ENCODE measurements at regions not wholly inside any gene's neighbourhood (a gene's known extent, or its start where the extent isn't known, plus 50 kb on each side); places are given as distances from the start of the nearest gene placed in this dataset.

DNA sequence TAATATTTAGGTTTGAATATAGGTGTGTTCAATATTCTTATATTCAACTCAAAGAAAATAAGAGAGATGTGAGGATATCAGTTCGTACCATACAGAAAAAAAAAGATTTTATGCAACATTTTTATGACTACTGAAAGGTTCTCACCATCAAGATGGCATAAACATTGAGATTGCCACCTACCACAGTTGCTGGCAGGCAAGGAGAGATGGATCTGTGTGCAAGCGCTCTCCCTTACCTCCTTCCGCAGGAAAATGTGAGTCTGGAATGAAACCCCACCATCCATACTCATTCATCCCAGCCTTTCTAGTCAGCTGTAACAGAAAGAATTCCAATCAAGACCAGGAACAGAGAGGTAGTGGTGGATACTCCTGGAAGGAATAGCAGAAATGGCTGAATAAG is 376.9 kb downstream of the PPP3CA start:
- DNase-seq, result no peak

GRCh38 chr4:100969925-100970324 is 377.4 kb downstream of the PPP3CA start:
- no peak for DNase-seq

GRCh38 chr4:100968046-100968445 is 379.3 kb downstream of the PPP3CA start:
- DNase-seq, result no peak

GRCh38 chr4:100963627-100964026 is 383.7 kb downstream of the PPP3CA start:
- no peak for DNase-seq

- DNase-seq, result no peak
Observed at GRCh38 chr4:100962698-100963097, 384.6 kb downstream of the PPP3CA start.

DNA sequence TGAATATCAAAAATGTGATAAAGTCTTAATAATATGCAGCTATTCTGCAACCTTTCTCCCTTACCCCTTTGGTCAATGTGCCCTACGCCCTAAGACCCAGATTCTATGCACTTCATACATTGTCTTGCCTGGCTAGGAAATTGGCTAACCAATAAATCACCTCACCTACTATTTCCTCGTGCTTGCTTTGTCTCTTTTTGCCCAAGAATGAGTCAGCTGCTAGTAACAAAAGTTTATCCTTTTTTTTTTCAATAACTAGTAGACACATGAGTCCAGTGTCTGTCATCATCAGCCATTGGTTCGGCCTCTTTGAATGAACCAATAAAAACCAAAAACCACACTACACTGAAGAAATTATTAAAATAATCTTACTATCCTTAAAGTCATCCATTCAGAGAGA is 387.1 kb downstream of the PPP3CA start:
- no peak for DNase-seq

GRCh38 chr4:100954046-100954445 is 393.3 kb downstream of the PPP3CA start:
- DNase-seq, result no peak

DNA sequence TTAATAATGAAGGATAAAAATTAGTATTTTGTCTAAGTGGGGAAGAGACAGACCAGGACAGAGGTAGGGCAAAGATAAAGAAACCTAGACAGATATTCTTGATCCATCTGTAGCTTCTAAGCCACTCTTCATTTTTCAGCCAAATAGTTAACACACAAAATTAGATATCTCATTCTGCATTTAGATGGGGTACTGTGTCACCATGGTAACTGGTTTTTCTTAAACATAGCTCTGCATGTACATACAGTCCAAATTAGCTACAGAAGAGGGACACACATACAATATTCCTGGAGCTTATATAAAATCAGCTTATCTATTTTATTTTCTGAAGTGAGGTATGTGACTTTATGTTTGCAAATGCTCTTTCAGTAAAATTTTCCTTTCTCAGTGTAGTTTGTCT is 393.7 kb downstream of the PPP3CA start:
- no peak for DNase-seq

- no peak for DNase-seq
Observed at GRCh38 chr4:100952590-100952989, 394.7 kb downstream of the PPP3CA start.

DNA sequence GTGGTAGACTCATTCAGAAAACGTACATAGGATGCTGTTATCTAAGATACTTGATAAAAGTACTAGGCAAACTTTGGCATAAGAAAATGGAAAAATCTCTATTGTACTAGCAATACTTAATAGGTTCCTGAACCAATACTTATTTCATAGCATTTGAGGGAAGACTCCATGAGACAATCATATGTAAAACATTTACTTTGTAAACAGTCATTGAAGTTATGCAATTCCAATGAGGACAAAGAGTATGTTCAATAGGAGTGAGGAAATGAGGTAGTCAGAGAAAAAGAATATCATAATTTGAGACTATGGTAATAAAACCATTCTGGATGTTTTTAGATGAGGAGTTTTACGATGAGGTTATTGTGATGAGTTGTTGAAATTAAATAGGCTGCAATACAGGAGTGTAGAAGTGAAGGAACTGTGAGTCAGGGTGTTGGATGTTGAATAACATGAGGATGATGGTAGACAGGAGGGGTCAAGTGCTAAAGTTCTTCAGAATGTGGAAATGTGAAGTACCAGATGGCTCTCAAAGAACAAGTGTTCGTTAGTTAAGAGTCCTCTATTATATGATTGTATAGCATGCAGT is 397.9 kb downstream of the PPP3CA start:
- DNase-seq, result no peak

- no peak for DNase-seq
Observed at GRCh38 chr4:100948911-100949310, 398.4 kb downstream of the PPP3CA start.

DNA sequence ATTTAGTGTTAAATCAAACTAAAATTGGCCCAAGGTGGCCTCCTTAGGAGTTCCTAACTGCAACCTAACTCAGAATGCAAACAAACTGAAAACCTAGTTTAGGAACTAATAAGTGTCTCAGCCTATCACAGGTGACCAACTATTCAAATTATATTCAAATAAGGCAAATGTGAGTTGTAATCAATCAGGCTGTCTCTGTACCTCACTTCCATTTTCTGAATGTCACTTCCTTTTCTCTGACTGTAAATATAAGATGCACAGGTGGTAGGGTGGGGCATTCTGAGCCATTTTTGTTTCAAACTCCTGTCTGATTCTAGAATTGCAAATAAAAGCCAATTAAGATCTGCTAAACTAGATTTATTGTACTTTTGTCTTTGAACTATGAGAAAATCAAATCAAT is 401.5 kb downstream of the PPP3CA start:
- DNase-seq, result no peak

DNA sequence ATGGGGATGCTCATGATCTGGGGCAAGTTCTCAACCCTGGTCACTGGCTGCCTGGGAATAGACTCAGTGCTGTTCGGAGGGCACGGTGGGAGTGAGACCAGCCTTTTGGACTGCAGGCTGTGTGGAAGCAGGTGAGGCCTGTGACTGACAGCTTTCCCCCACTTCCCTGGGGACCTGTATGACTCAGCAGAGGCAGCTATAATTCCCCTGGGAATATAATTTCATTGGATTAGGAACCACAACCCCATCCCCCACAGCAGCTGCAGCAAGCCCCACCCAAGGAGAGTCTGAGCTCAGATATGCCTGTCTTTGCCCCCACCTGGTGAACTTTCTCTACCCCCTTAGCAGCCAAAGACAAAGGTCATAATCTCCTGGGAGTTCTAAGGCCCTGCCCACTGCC is 408.6 kb downstream of the PPP3CA start:
- DNase-seq, result no peak

DNA sequence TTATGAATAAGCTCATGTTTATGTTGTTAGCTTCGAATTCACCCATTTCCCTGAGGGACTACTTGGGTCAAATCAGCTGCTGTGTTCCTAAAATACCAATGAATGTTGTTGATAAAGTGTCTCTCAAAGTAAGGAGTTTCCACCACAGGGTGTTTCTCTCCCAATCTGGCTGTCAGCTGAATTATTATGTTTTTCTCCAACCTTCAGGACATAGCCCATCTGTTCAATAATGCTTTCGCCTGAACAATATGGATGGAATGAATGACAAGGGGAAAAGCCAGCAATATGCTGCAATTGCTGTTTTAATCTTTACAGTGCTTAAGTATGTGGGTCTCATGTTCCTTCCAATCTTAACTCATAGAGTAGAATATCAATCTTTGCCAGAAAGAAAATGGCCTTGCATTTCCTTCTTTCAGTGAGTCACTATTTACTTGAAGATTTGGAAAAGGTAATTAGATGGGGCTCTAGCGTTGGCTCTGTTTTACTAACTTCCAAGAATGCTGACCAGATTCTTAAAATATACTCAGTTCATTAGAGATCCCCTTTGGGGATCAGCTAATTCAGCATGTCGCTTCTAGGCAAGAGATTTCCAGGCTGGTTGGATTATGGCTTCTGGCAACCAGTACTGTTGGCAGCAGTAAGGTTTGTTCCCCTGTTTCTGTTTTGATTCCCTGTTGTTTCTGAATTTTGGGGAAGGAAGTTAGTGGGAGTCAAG is 410.5 kb downstream of the PPP3CA start:
- no peak for DNase-seq

DNA sequence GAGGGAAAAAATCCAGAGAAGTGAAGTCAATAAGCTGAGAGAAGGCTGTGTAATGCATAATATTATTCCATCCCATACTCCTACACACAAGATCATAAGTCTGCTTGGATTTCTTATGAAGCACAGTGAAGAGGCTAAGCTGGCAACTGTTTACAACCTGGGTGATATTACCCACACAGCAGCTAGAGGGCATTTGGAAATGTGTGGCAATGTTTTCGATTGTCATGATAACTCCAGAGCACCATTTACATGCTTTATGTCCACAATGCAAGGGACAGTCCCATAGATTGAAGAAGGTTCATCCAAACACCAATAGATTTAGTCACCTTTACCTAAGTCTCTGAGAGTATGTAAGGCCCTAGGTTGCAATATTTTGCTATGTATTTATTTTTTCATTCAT is 412.2 kb downstream of the PPP3CA start:
- DNase-seq, result no peak

GRCh38 chr4:100933628-100934027 is 413.7 kb downstream of the PPP3CA start:
- DNase-seq, result no peak

DNA sequence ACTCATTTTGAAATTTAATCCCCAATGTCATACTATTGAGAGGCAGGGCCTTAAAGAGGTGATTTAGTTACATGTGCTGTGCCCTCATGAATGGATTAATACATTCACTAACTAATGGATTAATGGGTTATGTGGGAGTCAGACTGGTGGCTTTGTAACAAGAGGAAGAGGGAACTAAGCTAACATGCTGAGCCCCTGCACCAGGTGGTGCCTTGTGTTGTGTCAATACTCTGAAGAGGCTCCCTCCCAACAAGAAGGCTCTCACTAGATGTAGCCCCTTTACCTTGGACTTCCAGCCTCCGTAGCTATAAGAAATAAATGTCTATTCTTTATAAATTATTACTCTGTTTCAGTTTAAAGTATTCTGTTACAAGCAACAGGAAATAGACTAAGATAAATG is 411.9 kb upstream of the EMCN start:
- DNase-seq, result no peak

- no peak for DNase-seq
Observed at GRCh38 chr4:100929135-100929534, 411.3 kb upstream of the EMCN start.

GRCh38 chr4:100926039-100926717 is 408.4 kb upstream of the EMCN start:
- no peak for DNase-seq

DNA sequence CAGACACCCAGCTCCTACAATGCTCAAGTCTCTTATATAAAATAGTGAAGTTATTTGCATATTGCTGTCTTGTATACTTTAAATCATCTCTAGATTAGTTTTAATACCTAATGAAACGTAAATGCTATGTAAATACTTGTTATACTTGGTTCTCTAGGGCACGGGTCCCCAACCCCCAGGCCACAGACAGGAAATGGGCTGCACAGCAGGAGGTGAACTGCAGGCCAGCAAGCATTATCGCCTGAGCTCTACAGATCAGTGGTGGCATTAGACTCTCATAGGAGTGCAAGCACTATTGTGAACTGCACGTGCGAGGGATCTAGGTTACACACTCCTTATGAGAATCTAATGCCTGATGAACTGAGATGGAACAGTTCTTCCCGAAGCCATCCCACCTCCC is 395.9 kb upstream of the EMCN start:
- no peak for DNase-seq

- no peak for DNase-seq
Observed at GRCh38 chr4:100908540-100908939, 390.7 kb upstream of the EMCN start.

GRCh38 chr4:100907465-100908454 is 389.9 kb upstream of the EMCN start:
- no peak for DNase-seq

DNA sequence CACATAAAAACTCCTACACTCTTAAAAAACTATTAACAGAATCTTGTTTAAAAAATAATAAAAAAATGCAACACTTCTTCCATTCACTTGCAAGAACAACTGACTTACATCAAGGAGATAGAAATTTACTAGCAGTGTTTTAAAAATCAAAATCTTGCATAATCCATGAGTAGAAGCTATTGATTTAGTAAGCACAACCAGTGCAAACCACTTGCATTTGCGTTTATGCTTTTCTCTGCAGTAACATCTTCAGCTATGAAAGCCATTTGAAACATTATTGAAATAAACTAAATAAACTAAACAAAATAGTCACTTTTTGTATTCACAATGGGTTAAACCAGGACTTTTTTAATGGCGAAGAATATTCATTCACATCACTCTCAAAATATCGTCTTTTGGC is 389.2 kb upstream of the EMCN start:
- no peak for DNase-seq
